Parathyroid adenoma (tissue), 2 donors: ENCODE measurements at regions not wholly inside any gene's neighbourhood (a gene's known extent, or its start where the extent isn't known, plus 50 kb on each side); places are given as distances from the start of the nearest gene placed in this dataset.

Experiments
- H2AFZ ChIP-seq: fragments of 300-600 bp; sonication (generic); one replicate; pipeline ENCODE4 v1.7.0; 2017; ENCODE audit warnings: antibody characterized with exemption, mild to moderate bottlenecking
- H3K27ac ChIP-seq: fragments of 300-600 bp; sonication (generic); one replicate; pipeline ENCODE4 v1.7.0; 2017
- H3K27me3 ChIP-seq: fragments of 300-600 bp; sonication (generic); one replicate; pipeline ENCODE4 v1.7.0; 2017; ENCODE audit warnings: low read length; ENCODE audit not compliant: control insufficient read depth, insufficient read depth
- H3K36me3 ChIP-seq: fragments of 300-600 bp; sonication (generic); one replicate; pipeline ENCODE4 v1.7.0; 2017; ENCODE audit warnings: low read length; ENCODE audit not compliant: control insufficient read depth, insufficient read depth
- H3K4me1 ChIP-seq: fragments of 300-600 bp; sonication (generic); one replicate; pipeline ENCODE4 v1.7.0; 2017; ENCODE audit warnings: control low read depth
- H3K4me2 ChIP-seq: fragments of 300-600 bp; sonication (generic); one replicate; pipeline ENCODE4 v1.7.0; 2017; ENCODE audit warnings: low read length
- H3K4me3 ChIP-seq: fragments of 300-600 bp; sonication (generic); one replicate; pipeline ENCODE4 v1.7.0; 2017; ENCODE audit warnings: low read depth, low read length
- H3K79me2 ChIP-seq: fragments of 300-600 bp; sonication (generic); one replicate; pipeline ENCODE4 v1.7.0; 2017; ENCODE audit warnings: control low read depth
- H3K9ac ChIP-seq: fragments of 300-600 bp; sonication (generic); one replicate; pipeline ENCODE4 v1.7.0; 2017; ENCODE audit warnings: mild to moderate bottlenecking
- H3K9me3 ChIP-seq: fragments of 300-600 bp; sonication (generic); one replicate; pipeline ENCODE4 v1.7.0; 2017; ENCODE audit warnings: low read length; ENCODE audit not compliant: control insufficient read depth
- TF ChIP-seq, protein P1 (sequence below): fragments of 300-600 bp; sonication (generic); IDR thresholded peaks from one replicate; pipeline ENCODE4 v1.7.0; 2017; ENCODE audit warnings: antibody characterized with exemption, mild to moderate bottlenecking
- donor health status: primary hyperparathyroidism.

DNA sequence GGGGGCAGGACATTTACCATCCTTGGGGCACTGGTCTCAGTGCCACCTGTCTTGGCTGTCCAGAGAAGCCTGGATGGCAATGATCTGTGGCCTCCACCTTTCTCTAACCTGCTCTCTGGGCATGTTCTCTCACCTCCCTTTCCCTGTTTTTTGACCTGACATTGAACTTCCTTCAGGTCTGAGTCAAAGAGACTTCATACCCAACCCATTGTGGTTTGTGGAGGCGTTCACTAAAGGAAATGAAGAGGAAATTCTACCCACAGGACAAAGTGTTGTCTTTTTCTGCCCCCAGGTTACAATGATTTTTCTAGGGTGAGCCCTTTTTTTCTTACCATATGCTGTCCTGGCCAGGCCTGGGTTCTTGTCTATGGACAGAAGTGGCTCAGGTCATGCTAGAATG is 76.6 kb downstream of the CYP26A1 start:
- H2AFZ ChIP-seq = no peak overlapping the region
- TF ChIP-seq, protein P1, sequence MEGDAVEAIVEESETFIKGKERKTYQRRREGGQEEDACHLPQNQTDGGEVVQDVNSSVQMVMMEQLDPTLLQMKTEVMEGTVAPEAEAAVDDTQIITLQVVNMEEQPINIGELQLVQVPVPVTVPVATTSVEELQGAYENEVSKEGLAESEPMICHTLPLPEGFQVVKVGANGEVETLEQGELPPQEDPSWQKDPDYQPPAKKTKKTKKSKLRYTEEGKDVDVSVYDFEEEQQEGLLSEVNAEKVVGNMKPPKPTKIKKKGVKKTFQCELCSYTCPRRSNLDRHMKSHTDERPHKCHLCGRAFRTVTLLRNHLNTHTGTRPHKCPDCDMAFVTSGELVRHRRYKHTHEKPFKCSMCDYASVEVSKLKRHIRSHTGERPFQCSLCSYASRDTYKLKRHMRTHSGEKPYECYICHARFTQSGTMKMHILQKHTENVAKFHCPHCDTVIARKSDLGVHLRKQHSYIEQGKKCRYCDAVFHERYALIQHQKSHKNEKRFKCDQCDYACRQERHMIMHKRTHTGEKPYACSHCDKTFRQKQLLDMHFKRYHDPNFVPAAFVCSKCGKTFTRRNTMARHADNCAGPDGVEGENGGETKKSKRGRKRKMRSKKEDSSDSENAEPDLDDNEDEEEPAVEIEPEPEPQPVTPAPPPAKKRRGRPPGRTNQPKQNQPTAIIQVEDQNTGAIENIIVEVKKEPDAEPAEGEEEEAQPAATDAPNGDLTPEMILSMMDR = no peak
- no peaks in the 10 kb centered on the region for H3K4me1 ChIP-seq
- no peaks in the 10 kb centered on the region for H3K27me3 ChIP-seq
- no peaks in the 10 kb centered on the region for H3K36me3 ChIP-seq
- H3K9me3 ChIP-seq = no peaks in the 10 kb centered on the region
- no peak overlapping the region for H3K27ac ChIP-seq
- H3K9ac ChIP-seq = no peak overlapping the region
- H3K4me3 ChIP-seq = no peak overlapping the region
- H3K79me2 ChIP-seq = no peaks in the 10 kb centered on the region
- H3K4me2 ChIP-seq = no peak overlapping the region

DNA sequence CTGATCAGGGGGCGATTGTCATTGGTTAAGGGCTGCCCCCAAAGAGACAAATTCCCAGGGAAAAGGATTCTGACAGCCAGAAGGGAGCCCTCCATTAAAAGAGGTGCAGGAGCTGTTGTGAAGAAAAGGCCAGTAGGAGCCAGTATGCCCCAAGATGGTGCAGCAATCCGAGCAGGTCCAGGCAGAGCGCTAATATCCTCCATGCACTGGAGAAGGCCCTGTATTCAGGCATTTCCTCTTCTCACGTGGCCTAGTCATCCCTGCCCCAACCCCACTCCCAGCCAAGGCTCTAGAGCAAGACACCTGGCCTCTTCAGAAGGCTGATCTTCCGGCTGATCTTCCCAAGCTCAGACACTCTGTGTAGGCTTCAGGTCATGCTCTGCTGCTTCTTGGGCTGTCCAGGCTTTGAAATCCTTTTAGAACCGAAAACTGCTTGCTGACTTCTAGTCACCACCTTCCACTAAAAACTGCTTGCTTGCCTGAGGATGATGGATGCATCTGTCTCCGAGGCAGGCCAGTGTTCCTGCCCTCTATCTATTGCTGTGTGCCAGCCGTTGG is 77.4 kb downstream of the CYP26A1 start:
- Histone ChIP-seq H3K9ac (no peak overlapping the region), H3K4me1 (no peaks in the 10 kb centered on the region), H3K4me2 (no peak overlapping the region), H3K9me3 (no peaks in the 10 kb centered on the region), H3K27me3 (no peaks in the 10 kb centered on the region), H3K36me3 (no peaks in the 10 kb centered on the region), H3K27ac (no peak overlapping the region), H3K4me3 (no peak overlapping the region), H2AFZ (no peak overlapping the region), H3K79me2 (no peaks in the 10 kb centered on the region)
- TF ChIP-seq, protein P1 = no peak

DNA sequence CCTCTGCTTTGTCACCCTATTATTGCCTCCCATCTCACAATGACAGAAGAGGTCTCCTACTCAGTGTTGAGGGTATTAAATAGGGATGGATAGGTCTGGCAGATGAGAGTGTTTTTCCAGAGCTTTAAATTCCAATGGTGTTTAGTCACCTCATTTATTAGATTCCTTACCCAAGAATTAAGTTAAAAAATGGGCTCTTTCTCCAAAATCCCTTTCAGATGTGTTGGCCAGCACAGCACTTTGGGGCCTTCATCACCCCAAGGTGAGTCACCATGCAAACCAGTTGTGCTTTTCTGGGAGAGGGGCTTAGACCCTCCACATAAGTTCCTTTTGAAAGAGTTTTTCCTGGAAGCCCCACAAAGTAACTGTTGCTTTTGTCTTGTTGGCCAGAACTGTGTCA is 78.4 kb downstream of the CYP26A1 start:
- H3K4me2 ChIP-seq = no peak overlapping the region
- H3K9me3 ChIP-seq = no peaks in the 10 kb centered on the region
- no peak overlapping the region for H3K4me3 ChIP-seq
- no peaks in the 10 kb centered on the region for H3K79me2 ChIP-seq
- H3K27ac ChIP-seq = no peak overlapping the region
- no peaks in the 10 kb centered on the region for H3K36me3 ChIP-seq
- H3K9ac ChIP-seq = no peak overlapping the region
- no peak overlapping the region for H2AFZ ChIP-seq
- no peaks in the 10 kb centered on the region for H3K4me1 ChIP-seq
- no peaks in the 10 kb centered on the region for H3K27me3 ChIP-seq
- TF ChIP-seq, protein P1 = no peak

DNA sequence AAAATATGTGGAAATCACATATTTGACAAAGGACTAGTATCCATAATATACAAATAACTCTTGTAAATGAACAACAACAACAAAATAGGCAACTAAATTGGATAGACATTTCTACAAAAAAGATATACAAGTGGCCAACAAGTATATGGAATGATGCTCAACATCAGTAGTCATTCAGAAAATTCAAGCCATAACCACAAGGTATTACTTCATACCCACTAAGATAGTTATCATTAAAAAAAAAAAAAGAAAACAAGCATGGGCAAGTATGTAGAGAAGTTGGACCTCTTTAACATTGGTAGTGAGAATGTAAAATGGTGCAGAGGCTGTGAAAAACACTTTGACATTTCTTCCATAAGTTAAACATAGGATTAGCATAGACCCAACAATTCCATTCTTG is 80.8 kb downstream of the CYP26A1 start:
- no peak overlapping the region for H3K27ac ChIP-seq
- H3K36me3 ChIP-seq = no peaks in the 10 kb centered on the region
- no peaks in the 10 kb centered on the region for H3K27me3 ChIP-seq
- H3K9ac ChIP-seq = no peak overlapping the region
- H3K9me3 ChIP-seq = no peaks in the 10 kb centered on the region
- H3K4me3 ChIP-seq = no peak overlapping the region
- H3K4me2 ChIP-seq = no peak overlapping the region
- no peaks in the 10 kb centered on the region for H3K4me1 ChIP-seq
- TF ChIP-seq, protein P1 = no peak
- no peaks in the 10 kb centered on the region for H3K79me2 ChIP-seq
- H2AFZ ChIP-seq = no peak overlapping the region

DNA sequence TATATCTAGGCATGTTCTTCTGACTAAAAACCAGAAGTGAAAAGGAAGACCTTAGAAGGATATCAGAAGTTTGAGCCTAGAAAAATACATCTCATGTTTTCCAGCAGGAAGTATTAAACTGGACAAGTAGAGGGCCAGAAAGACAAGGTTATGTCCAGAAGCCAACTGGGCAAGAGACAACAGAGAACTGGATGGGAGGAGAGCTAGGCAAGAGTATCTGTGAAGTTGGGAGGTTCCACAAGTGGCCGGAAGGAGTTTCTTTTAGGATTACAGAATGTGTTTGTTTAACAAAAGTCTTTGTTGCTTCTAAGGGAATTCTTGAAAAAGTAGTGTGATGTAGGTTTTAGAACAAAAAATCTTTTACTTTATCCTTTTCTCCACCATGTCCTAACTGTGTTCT is 86.4 kb downstream of the CYP26A1 start:
- H3K27me3 ChIP-seq = no peaks in the 10 kb centered on the region
- H3K4me2 ChIP-seq = no peak overlapping the region
- H3K27ac ChIP-seq = no peak overlapping the region
- TF ChIP-seq, protein P1 = no peak
- H3K79me2 ChIP-seq = no peaks in the 10 kb centered on the region
- no peak overlapping the region for H3K4me3 ChIP-seq
- H2AFZ ChIP-seq = no peak overlapping the region
- no peak overlapping the region for H3K9ac ChIP-seq
- no peaks in the 10 kb centered on the region for H3K36me3 ChIP-seq
- no peaks in the 10 kb centered on the region for H3K4me1 ChIP-seq
- H3K9me3 ChIP-seq = no peaks in the 10 kb centered on the region
